ENCODE measurements at regions not wholly inside any gene's neighbourhood (a gene's known extent, or its start where the extent isn't known, plus 50 kb on each side); places are given as distances from the start of the nearest gene placed in this dataset.
"Not testable (repeated sequence)": the region's sequence is repeated elsewhere in the genome, so short reads cannot be mapped to it uniquely, and the experiment has no call there.

- peak; percentile 79 for DNase-seq (ENCODE audit: low spot score)
Observed at GRCh38 chr13:49859560-49859959, 67.1 kb upstream of the KPNA3 start.

DNA sequence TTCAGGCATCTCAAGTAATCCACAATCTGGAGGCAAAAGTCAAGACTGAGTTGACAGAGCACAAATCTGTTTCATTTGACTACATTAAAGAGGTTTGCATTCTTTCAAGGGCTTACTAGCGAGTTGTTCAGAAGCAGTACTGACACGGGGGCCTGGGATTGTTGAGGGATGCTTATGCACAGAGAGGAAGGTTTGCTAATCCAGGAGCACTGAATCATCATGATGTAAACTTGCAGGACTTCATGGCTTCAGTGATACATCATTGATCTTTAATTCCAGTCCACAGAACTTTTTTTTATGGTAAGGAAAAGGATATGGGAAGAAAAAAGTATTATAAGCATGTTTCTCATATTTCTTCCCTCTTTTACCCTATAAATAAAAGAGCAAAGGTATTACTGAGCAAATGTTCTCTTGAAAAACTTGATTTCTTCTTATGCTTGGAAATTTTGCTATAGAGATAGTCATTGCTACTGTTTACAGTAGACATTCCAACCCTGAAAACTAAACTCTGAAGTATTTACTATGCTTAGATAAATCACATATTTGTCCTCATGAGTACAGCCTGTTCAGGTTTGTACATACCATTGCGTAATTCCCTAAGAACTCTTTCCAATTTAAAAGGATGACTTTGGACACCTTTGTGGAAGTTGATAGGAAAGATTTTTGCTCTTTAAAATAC, 65.8 kb upstream of the KPNA3 start:
- DNase-seq (ENCODE audit: low spot score), result peak; percentile 82

DNA sequence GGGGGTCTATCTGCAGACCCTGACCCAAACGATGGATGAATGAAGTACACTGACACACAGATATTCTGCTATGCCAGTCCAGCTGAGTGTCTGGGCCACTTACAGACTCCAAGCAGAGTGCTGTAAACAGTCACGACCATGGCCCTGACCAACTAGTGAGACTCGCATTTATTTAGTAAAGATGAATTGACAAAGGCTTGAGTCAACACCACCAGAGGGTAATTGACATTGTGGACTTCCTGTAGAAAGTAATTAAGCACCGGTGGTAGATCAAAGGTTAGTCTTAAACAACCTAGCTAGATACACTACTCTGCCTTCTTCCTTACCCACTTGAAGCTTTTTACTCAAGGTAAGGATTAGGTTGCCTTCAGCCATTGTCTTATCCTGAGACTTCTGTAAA, 63.4 kb upstream of the KPNA3 start:
- no peak for DNase-seq (ENCODE audit: low spot score)

DNA sequence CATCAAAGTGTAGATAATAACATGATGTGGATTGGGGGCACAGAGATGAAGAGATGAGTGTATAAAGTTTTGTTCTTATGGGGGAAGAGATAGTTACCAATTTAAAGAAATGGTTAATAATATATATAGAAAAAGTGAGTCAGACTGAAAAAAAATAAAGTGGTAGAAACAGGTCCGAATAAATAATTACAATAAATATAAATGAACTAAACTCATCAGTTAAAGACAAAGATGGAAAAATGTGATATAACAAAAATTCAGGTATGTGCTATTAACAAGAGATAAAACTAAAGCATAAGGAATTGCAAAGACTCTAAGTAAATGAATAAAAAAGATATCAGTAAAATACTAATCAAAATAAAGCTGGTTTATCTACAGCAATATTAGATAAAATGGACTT, 61.1 kb upstream of the KPNA3 start:
- no peak for DNase-seq (ENCODE audit: low spot score)

- not testable (repeated sequence) for DNase-seq (ENCODE audit: low spot score)
Observed at GRCh38 chr13:49852460-49852859, 60.0 kb upstream of the KPNA3 start.

DNA sequence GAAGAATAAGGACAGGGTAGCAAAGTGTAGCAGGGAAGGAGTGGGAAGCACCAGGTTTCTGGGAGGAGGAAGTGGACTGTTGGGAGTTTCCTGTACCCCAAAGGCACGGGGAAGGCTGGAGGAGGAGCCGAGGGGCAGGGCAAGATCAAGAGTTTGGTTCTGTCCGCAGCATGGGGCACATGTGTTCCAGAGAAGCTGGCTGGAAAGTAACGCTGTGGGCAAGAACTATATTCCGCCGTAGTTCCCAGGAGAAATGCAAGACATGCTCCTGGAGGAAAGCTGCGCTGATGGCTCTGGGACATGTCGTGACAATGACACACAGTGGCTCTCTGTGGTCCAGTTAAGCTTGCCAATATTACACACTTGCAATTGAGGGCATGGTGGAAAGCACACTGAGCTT, 51.7 kb upstream of the KPNA3 start:
- DNase-seq (ENCODE audit: low spot score), result no peak

Measured in GM03348 (cell line).